A673 (cell line): ENCODE measurements at regions not wholly inside any gene's neighbourhood (a gene's known extent, or its start where the extent isn't known, plus 50 kb on each side); places are given as distances from the start of the nearest gene placed in this dataset.

ENCODE experiments used
- EZH2 ChIP-seq: fragments of 200-600 bp; sonication (generic); IDR thresholded peaks from 2 replicates; pipeline ENCODE4 v1.6.1; 2017; ENCODE audit warnings: borderline replicate concordance, low read depth, mild to moderate bottlenecking, mixed read lengths, antibody characterized with exemption, low read length; ENCODE audit not compliant: poor library complexity, severe bottlenecking
- TF ChIP-seq, protein P1 (sequence below): fragments of 300-800, 200-600 bp; sonication (generic); conservative IDR thresholded peaks from 2 replicates; pipeline ENCODE4 v1.5.1; 2017; ENCODE audit warnings: low read depth, mild to moderate bottlenecking, antibody characterized with exemption, low read length, moderate library complexity, mixed read lengths

DNA sequence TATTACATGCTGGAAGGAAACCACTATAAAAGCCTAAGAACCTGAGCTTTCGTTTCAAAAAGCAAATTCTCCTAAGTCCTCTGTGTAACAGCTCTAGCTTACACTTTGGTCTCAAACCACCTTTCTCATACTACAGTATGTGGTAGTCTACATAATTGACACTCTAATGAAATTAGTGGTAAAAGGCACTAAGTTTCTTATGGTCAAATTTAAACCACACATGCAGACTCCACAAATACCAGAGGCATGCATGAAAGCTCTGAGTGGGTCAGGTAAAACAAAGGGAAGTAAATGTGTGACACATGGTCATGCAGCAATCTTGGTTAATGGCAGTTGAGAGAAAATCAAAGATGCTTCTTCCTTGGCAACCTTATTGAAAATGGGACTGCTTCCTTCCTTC lies 187.8 kb downstream of the CCNG2 start:
- TF ChIP-seq, protein P1, sequence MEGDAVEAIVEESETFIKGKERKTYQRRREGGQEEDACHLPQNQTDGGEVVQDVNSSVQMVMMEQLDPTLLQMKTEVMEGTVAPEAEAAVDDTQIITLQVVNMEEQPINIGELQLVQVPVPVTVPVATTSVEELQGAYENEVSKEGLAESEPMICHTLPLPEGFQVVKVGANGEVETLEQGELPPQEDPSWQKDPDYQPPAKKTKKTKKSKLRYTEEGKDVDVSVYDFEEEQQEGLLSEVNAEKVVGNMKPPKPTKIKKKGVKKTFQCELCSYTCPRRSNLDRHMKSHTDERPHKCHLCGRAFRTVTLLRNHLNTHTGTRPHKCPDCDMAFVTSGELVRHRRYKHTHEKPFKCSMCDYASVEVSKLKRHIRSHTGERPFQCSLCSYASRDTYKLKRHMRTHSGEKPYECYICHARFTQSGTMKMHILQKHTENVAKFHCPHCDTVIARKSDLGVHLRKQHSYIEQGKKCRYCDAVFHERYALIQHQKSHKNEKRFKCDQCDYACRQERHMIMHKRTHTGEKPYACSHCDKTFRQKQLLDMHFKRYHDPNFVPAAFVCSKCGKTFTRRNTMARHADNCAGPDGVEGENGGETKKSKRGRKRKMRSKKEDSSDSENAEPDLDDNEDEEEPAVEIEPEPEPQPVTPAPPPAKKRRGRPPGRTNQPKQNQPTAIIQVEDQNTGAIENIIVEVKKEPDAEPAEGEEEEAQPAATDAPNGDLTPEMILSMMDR: no peak
- TF ChIP-seq EZH2: no peak
